Omental fat pad (tissue), 3 donors: ENCODE measurements at regions not wholly inside any gene's neighbourhood (a gene's known extent, or its start where the extent isn't known, plus 50 kb on each side); places are given as distances from the start of the nearest gene placed in this dataset.

Experiments
- ATAC-seq: fragments of 150-250 bp; one replicate; pipeline ENCODE4 v1.9.1; 2016; ENCODE audit warnings: mild to moderate bottlenecking, moderate library complexity; ENCODE audit not compliant: low FRiP score
- DNase-seq: peaks from one replicate; pipeline ENCODE4 v3.0.0-alpha.2; 2019; ENCODE audit warnings: low spot score
- CTCF ChIP-seq, 3 donors: fragments of 450-650 bp; IDR thresholded peaks; one replicate each; pipeline ENCODE4 v1.5.1; 2016 to 2017; ENCODE audit warnings: antibody characterized with exemption in 3 of 3, mild to moderate bottlenecking in 3 of 3, moderate library complexity in 2 of 3

GRCh38 chr7:23981758-23982157 lies 271.7 kb downstream of the STK31 start:
- TF ChIP-seq CTCF (IDR thresholded peaks at IDR 0.05) = no peak
- ATAC-seq (no peak), DNase-seq (no peak)

- no peak for ATAC-seq
- no peak for TF ChIP-seq CTCF (IDR thresholded peaks at IDR 0.05)
- DNase-seq = no peak
Observed at GRCh38 chr7:24005517-24005916, 278.5 kb upstream of the NPY start.

- no peak for TF ChIP-seq CTCF (IDR thresholded peaks at IDR 0.05)
- DNase-seq (no peak), ATAC-seq (no peak)
Observed at GRCh38 chr7:24010495-24010894, 273.5 kb upstream of the NPY start.

GRCh38 chr7:24017519-24017918 lies 266.5 kb upstream of the NPY start:
- ATAC-seq = no peak
- no peak for DNase-seq
- TF ChIP-seq CTCF (IDR thresholded peaks at IDR 0.05) = no peak

GRCh38 chr7:24018331-24018730 lies 265.7 kb upstream of the NPY start:
- ATAC-seq (no peak), DNase-seq (no peak)
- no peak for TF ChIP-seq CTCF (IDR thresholded peaks at IDR 0.05)

GRCh38 chr7:24019841-24020240 lies 264.1 kb upstream of the NPY start:
- ATAC-seq = no peak

More at GRCh38 chr7:24019841-24020240, 264.1 kb upstream of the NPY start:
- no peak for DNase-seq
- TF ChIP-seq CTCF (IDR thresholded peaks at IDR 0.05) = no peak
